Sigmoid colon (tissue), 6 donors: ENCODE measurements at regions not wholly inside any gene's neighbourhood (a gene's known extent, or its start where the extent isn't known, plus 50 kb on each side); places are given as distances from the start of the nearest gene placed in this dataset.

Source experiments
- DNase-seq: peaks from one replicate; pipeline ENCODE4 v3.0.0-alpha.2; 2019
- H3K27ac ChIP-seq, 4 donors: fragments of 200-600 bp; sonication (generic); one replicate each; pipeline ENCODE4 v1.5.1; 2016 to 2019; ENCODE audit warnings: mild to moderate bottlenecking in 1 of 4
- H3K27me3 ChIP-seq, 3 donors: fragments of 200-600 bp; sonication (generic); one replicate each; pipeline ENCODE4 v1.5.1; 2019; ENCODE audit warnings: mild to moderate bottlenecking in 1 of 3
- H3K36me3 ChIP-seq, 4 donors: fragments of 200-600 bp; sonication (generic); one replicate each; pipeline ENCODE4 v1.5.1; 2016 to 2019
- H3K4me1 ChIP-seq, 4 donors: fragments of 200-600 bp; sonication (generic); one replicate each; pipeline ENCODE4 v1.5.1; 2017 to 2019
- H3K4me3 ChIP-seq, 4 donors: fragments of 200-600 bp; sonication (generic); one replicate each; pipeline ENCODE4 v1.5.1; 2017 to 2019; ENCODE audit warnings: mild to moderate bottlenecking in 2 of 4, moderate library complexity in 1 of 4
- H3K9me3 ChIP-seq, 4 donors: fragments of 200-600 bp in 3 of 4; sonication (generic) in 3 of 4; one replicate each; pipeline versions ENCODE4 v1.5.1 to v1.6.1; 2013 to 2019
- EP300 ChIP-seq, 4 donors: sonication (generic); formaldehyde crosslinking; IDR thresholded peaks; one replicate each; pipeline ENCODE4 v1.6.1; 2017; ENCODE audit warnings: antibody characterized with exemption in 4 of 4
- POLR2A ChIP-seq, 2 donors: fragments of 450-650 bp; IDR thresholded peaks; one replicate each; pipeline ENCODE4 v1.6.1; 2016; ENCODE audit warnings: antibody characterized with exemption in 2 of 2, mild to moderate bottlenecking in 2 of 2, moderate library complexity in 2 of 2
- POLR2AphosphoS5 ChIP-seq, 4 donors: sonication (generic); formaldehyde crosslinking; IDR thresholded peaks; one replicate each; pipeline ENCODE4 v1.6.1; 2017; ENCODE audit warnings: antibody characterized with exemption in 4 of 4
- WGBS, 2 donors: extraction: QIAGEN DNeasy Blood & Tissue Kit; methylation state at CpG; one replicate each; pipeline ENCODE4 v1.1.7; 2013; 5-methylcytosine and 5-hydroxymethylcytosine counted together
- intact Hi-C: fragments of 100-400 bp; cut with DNase I; formaldehyde crosslinking; loops from one replicate; pipeline ENCODE4 v1.15.1; 2023
- TF ChIP-seq, protein P1 (sequence below), 4 experiments: fragments of 450-650 bp in 3 of 4; fragments of 200-600 bp in 1 of 4; IDR thresholded peaks; one replicate each; pipeline ENCODE4 v1.5.1; 2016 to 2019; ENCODE audit warnings: antibody characterized with exemption in 4 of 4, mild to moderate bottlenecking in 3 of 4, moderate library complexity in 2 of 4
- donor health status: healthy with polysubstance abuse.
- donor health status: healthy.

DNA sequence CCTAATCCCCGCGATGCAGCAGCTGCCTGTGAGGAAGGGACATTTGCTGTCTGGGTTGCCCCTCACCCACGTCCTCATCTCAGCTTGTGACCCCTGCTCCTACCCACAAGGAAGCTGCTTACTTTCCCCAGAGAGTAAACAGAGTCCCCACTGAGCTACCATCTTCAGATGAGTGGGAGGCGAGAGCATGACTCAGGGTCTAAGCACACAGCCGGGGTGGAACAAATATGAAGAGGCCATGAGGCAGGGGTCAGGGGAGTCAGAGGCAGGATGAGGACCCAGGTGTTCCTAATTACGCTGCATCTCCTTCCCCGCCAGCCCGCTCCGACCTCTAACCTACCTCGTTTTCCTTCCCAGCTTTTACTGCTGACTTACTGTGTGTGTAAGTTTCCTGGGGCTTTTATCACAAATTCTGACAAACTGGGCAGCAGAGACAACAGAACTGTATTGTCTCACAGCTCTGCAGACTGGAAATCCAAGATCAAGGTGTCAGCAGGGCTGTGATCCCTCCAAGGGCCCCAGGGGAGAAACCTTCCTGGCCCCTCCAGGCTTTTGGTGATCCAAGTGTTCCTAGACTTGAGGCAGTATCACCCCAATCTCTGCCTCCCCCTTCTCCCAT is 94.0 kb upstream of the DNAH5 start:
- Histone ChIP-seq H3K27me3 (no peaks in the 10 kb centered on the region), H3K9me3 (no peaks in the 10 kb centered on the region), H3K4me3 (no peak overlapping the region), H3K4me1 (peaks cover 0 to 39% (median 23%) of the 10 kb centered on the region in 4 donors), H3K27ac (no peak overlapping the region), H3K36me3 (no peaks in the 10 kb centered on the region)
- TF ChIP-seq POLR2AphosphoS5 (IDR thresholded peaks at IDR 0.05): no peak
- TF ChIP-seq, protein P1, sequence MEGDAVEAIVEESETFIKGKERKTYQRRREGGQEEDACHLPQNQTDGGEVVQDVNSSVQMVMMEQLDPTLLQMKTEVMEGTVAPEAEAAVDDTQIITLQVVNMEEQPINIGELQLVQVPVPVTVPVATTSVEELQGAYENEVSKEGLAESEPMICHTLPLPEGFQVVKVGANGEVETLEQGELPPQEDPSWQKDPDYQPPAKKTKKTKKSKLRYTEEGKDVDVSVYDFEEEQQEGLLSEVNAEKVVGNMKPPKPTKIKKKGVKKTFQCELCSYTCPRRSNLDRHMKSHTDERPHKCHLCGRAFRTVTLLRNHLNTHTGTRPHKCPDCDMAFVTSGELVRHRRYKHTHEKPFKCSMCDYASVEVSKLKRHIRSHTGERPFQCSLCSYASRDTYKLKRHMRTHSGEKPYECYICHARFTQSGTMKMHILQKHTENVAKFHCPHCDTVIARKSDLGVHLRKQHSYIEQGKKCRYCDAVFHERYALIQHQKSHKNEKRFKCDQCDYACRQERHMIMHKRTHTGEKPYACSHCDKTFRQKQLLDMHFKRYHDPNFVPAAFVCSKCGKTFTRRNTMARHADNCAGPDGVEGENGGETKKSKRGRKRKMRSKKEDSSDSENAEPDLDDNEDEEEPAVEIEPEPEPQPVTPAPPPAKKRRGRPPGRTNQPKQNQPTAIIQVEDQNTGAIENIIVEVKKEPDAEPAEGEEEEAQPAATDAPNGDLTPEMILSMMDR (IDR thresholded peaks at IDR 0.05): no peak
- TF ChIP-seq EP300 (IDR thresholded peaks at IDR 0.05): no peak
- TF ChIP-seq POLR2A (IDR thresholded peaks at IDR 0.05): no peak
- 73 to 82% methylated on average over 10 of the region's 10 CpGs for WGBS, 2 donors
- DNase-seq: no peak
- intact Hi-C loops: no loop called here

DNA sequence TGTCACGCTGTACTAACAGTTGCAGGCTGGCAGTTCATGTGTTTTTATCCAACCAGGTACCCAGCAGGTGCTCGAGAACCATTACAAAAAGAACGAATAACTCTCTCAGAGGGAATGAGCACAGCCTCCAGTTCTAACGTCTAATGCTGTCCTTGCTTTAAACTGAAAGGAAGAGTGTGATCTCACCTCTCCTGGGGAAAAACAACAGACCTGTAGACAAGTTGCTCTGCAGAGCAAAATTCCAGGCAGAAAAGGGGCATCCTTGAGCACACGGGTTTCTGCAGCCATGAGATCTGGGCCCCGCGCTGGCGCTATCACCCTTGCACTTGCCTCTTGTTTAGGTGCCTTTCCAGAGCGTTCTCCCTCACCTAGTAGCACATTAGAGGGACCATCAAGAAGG is 92.5 kb upstream of the DNAH5 start:
- Histone ChIP-seq H3K27me3 (no peaks in the 10 kb centered on the region), H3K4me1 (peaks cover 0 to 39% (median 23%) of the 10 kb centered on the region in 4 donors), H3K27ac (peak overlapping the region in 3 of 4 donors; percentile 66 to 81 (median 71)), H3K4me3 (no peak overlapping the region), H3K36me3 (no peaks in the 10 kb centered on the region), H3K9me3 (no peaks in the 10 kb centered on the region)
- TF ChIP-seq POLR2AphosphoS5 (IDR thresholded peaks at IDR 0.05) (no peak), POLR2A (IDR thresholded peaks at IDR 0.05) (no peak), EP300 (IDR thresholded peaks at IDR 0.05) (no peak)
- TF ChIP-seq, protein P1 (IDR thresholded peaks at IDR 0.05): no peak
- 87 to 90% methylated on average over 9 of the region's 9 CpGs for WGBS, 2 donors
- intact Hi-C loops: no loop called here
- no peak for DNase-seq

DNA sequence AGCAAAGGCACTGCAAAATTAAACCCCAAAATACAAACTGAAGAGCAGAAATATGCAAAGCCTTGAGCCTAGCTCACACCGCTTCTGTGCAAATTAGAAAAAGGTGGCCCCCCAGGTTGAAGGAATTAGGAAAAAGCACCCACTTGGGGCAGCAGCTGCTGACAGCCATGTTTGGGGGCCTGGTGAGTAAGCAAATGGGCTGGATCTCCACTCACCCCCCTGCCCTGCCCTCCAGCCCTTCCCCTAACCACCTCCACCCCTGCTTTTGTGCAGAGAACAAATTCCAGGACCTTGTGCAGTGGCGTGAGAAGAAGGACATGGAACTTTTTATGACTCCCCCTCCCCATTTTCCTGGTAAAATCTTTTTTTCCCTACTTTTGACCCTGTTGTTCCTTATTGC is 92.0 kb upstream of the DNAH5 start:
- 58 to 73% methylated on average over 2 of the region's 2 CpGs for WGBS, 2 donors
- TF ChIP-seq POLR2AphosphoS5 (IDR thresholded peaks at IDR 0.05): no peak
- TF ChIP-seq EP300 (IDR thresholded peaks at IDR 0.05): no peak
- TF ChIP-seq, protein P1 (IDR thresholded peaks at IDR 0.05): no peak
- no peak for TF ChIP-seq POLR2A (IDR thresholded peaks at IDR 0.05)
- Histone ChIP-seq H3K27ac (peak overlapping the region; percentile 62 to 81 (median 68)), H3K9me3 (no peaks in the 10 kb centered on the region), H3K4me1 (peaks cover 0 to 39% (median 23%) of the 10 kb centered on the region in 4 donors), H3K27me3 (no peaks in the 10 kb centered on the region), H3K4me3 (peak overlapping the region in 2 of 4 donors; percentile 15 to 26), H3K36me3 (no peaks in the 10 kb centered on the region)
- DNase-seq: no peak
- intact Hi-C loops: no loop called here

DNA sequence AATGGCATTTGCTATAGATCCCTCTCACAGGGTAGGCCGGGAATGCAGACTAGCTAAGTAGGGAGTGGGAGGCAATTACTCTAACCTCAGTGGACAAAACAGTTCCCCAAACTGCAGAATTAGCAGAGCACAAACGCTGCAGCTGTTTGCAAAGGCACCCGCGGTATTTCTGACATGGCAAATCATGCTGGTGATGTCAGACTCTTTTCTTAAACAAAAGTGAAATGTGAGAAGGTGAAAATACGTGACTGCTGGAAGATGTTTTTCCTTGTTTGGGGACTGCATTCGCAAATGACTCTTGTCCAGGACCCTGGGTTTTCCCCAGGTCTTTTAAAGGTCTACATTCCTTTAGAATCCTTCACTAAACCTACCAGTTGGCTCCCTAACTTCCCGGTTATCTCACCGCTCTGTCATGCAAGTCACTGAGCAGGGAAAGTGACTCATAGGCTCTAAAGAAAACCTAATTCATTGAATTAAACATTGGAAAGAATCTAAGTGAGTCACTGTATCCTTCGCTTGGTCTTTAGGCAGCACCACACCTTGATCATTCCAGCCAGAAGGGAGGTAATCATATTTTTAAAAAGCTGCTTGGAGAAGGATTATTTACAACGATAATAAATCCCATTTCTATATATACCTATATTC is 91.5 kb upstream of the DNAH5 start:
- H3K36me3 ChIP-seq: no peaks in the 10 kb centered on the region
- WGBS, 2 donors: 7 to 10% methylated on average over 10 of the region's 10 CpGs
- H3K4me1 ChIP-seq: peaks cover 0 to 39% (median 23%) of the 10 kb centered on the region in 4 donors
- intact Hi-C loops: no loop called here
- peak overlapping the region; percentile 62 to 81 (median 68) for H3K27ac ChIP-seq
- TF ChIP-seq EP300 (IDR thresholded peaks at IDR 0.05): no peak
- TF ChIP-seq, protein P1 (IDR thresholded peaks at IDR 0.05): no peak
- peak in 2 of 4 donors; percentile 16 to 51 for TF ChIP-seq POLR2AphosphoS5 (IDR thresholded peaks at IDR 0.05)
- no peak for TF ChIP-seq POLR2A (IDR thresholded peaks at IDR 0.05)
- no peaks in the 10 kb centered on the region for H3K27me3 ChIP-seq
- no peaks in the 10 kb centered on the region for H3K9me3 ChIP-seq
- peak overlapping the region in 3 of 4 donors; percentile 15 to 26 (median 20) for H3K4me3 ChIP-seq
- no peak for DNase-seq
